ENCODE measurements at regions not wholly inside any gene's neighbourhood (a gene's known extent, or its start where the extent isn't known, plus 50 kb on each side); places are given as distances from the start of the nearest gene placed in this dataset.

- TF ChIP-seq CTCF (IDR thresholded peaks at IDR 0.05 in 4 of 5, conservative IDR thresholded peaks at IDR 0.05 in 1 of 5) (no peak), POLR2A (IDR thresholded peaks at IDR 0.05) (no peak)
Observed at GRCh38 chrX:40391662-40392061, 189.1 kb upstream of the ATP6AP2 start.
